ENCODE measurements at regions not wholly inside any gene's neighbourhood (a gene's known extent, or its start where the extent isn't known, plus 50 kb on each side); places are given as distances from the start of the nearest gene placed in this dataset.

DNA sequence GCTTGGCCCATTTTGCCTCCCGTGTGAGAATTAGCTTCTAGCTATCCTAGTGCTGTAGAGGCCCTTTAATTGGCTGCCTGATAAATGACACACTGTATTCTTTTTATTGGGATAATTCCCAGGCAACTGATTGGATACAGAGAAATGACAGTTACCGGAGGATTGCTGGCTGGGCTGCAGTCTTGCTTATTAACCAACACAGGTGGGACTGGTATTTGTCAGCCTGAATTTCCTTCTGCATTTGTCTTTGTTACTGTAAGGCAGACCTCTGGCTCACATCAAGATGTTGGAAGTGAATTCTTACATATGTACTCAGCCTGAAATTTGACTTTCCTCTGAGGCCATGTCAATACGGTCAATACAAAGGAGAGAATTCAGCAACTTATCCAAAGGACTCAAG, 650.8 kb upstream of the SOX9 start:
- ATAC-seq: no peak
- 86 to 90% methylated on average over 3 of the region's 3 CpGs for WGBS, 2 donors
- Histone ChIP-seq H3K36me3 (no peaks in the 10 kb centered on the region), H3K27me3 (peaks cover 0 to 13% (median 0%) of the 10 kb centered on the region in 7 donors), H3K4me3 (no peak overlapping the region), H3K27ac (no peak overlapping the region), H3K9me3 (no peaks in the 10 kb centered on the region), H3K4me1 (no peaks in the 10 kb centered on the region)
- intact Hi-C loops (cut with DNase I): loop anchor here in 9 of 10 donors (5.0 to 10.0 kb wide), 6 partner anchors 635 to 1075 kb away; no protein-coding TSS in a partner anchor
- no peak for TF ChIP-seq CTCF (IDR thresholded peaks at IDR 0.05)
- no peak for DNase-seq

GRCh38 chr17:71472809-71473789, 647.7 kb upstream of the SOX9 start:
- Histone ChIP-seq H3K9me3 (no peaks in the 10 kb centered on the region), H3K27me3 (peaks cover 0 to 13% (median 0%) of the 10 kb centered on the region in 7 donors), H3K36me3 (no peaks in the 10 kb centered on the region), H3K4me3 (no peak overlapping the region), H3K4me1 (no peaks in the 10 kb centered on the region), H3K27ac (no peak overlapping the region)
- intact Hi-C loops (cut with DNase I): loop anchor here (2.0 to 10.0 kb wide), 8 partner anchors 632 to 1072 kb away; no protein-coding TSS in a partner anchor
- DNase-seq: peak in 1 of 2 donors; percentile 6
- ATAC-seq: peak in 3 of 8 donors; percentile 34 to 78 (median 35)
- WGBS, 2 donors: 26 to 29% methylated on average over 7 of the region's 7 CpGs
- peak; percentile 30 to 65 (median 56) for TF ChIP-seq CTCF (IDR thresholded peaks at IDR 0.05)

GRCh38 chr17:71477356-71477755, 643.5 kb upstream of the SOX9 start:
- intact Hi-C loops (cut with DNase I): loop anchor here in 3 of 10 donors (10.0 kb wide), 4 partner anchors 627 to 1067 kb away; no protein-coding TSS in a partner anchor

More at GRCh38 chr17:71477356-71477755, 643.5 kb upstream of the SOX9 start:
- H3K9me3 ChIP-seq: no peaks in the 10 kb centered on the region
- TF ChIP-seq CTCF (IDR thresholded peaks at IDR 0.05): no peak
- no peak overlapping the region for H3K27ac ChIP-seq
- no peaks in the 10 kb centered on the region for H3K4me1 ChIP-seq
- ATAC-seq (no peak), DNase-seq (no peak)
- no peak overlapping the region for H3K4me3 ChIP-seq
- H3K36me3 ChIP-seq: no peaks in the 10 kb centered on the region
- WGBS, 2 donors: 61 to 70% methylated on average over 2 of the region's 2 CpGs
- H3K27me3 ChIP-seq: peaks cover 0 to 13% (median 0%) of the 10 kb centered on the region in 7 donors
